T-helper 1 cell treated with Interleukin-12 subunit alpha and Interleukin-12 subunit beta and Interleukin-4 antibody, amounts not matched to agents 30 μg/mL and 1 μg/mL, for 36 hours (primary cell): ENCODE measurements at regions not wholly inside any gene's neighbourhood (a gene's known extent, or its start where the extent isn't known, plus 50 kb on each side); places are given as distances from the start of the nearest gene placed in this dataset.
"Not testable (repeated sequence)": the region's sequence is repeated elsewhere in the genome, so short reads cannot be mapped to it uniquely, and the experiment has no call there.

ENCODE experiments used
- H3K27ac Mint-ChIP-seq: one replicate; pipeline ENCODE4 v1.8.0; 2021; ENCODE audit warnings: mild to moderate bottlenecking, mixed read lengths
- H3K27me3 Mint-ChIP-seq: one replicate; pipeline ENCODE4 v1.8.0; 2021; ENCODE audit warnings: low read depth, mixed read lengths
- H3K36me3 Mint-ChIP-seq: one replicate; pipeline ENCODE4 v1.8.0; 2021; ENCODE audit warnings: low read depth, mixed read lengths
- H3K4me1 Mint-ChIP-seq: one replicate; pipeline ENCODE4 v1.8.0; 2021; ENCODE audit warnings: low read depth, mixed read lengths
- H3K4me3 Mint-ChIP-seq: one replicate; pipeline ENCODE4 v1.8.0; 2021; ENCODE audit warnings: mild to moderate bottlenecking, moderate library complexity, mixed read lengths
- H3K9me3 Mint-ChIP-seq: one replicate; pipeline ENCODE4 v1.8.0; 2021; ENCODE audit warnings: mixed read lengths

DNA sequence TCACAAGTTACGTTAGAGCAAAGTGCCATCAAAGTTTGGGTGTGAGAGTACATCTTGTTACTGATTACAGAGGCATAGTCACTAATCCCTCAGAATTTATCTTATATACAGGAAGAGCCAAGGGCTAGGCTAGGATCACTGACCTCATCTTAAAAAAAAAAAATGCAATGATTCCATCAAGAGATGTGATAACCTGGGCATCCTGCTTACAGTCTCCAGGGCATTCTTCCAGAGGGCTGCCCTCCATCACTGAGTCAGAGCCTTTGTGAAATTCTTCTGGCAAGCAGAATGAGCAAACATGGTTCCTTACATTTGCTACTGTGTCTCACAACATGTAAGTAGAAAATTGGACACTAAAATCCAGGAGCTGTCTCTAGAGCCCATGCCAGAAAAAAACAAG, 410.6 kb downstream of the ZFHX3 start:
- Mint-ChIP-seq H3K27ac (no peak overlapping the region), H3K4me3 (no peak overlapping the region), H3K27me3 (no peaks in the 10 kb centered on the region), H3K4me1 (no peaks in the 10 kb centered on the region), H3K36me3 (no peaks in the 10 kb centered on the region), H3K9me3 (peaks cover 16% of the 10 kb centered on the region)

DNA sequence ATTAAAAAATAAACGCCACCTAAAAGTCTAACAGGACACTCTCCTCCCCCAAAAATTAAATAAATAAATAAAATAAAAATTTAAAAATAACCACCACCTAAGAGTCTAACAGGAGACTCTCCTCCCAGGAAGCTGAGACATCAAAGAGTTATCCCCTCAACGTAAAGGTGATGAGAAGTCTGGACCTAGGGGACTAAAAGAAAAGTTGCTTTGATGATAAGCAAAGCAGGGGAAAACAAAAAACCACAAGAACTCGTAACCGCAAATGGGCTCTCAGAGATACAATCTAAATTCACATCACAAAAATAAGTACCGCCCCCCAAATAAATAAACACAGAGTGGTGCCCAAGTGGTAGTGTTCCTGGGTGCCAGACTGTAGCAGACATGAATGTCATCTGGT, 412.2 kb downstream of the ZFHX3 start:
- H3K4me3 Mint-ChIP-seq: no peak overlapping the region
- peaks cover 11% of the 10 kb centered on the region for H3K9me3 Mint-ChIP-seq
- H3K4me1 Mint-ChIP-seq: no peaks in the 10 kb centered on the region
- no peak overlapping the region for H3K27ac Mint-ChIP-seq
- H3K36me3 Mint-ChIP-seq: no peaks in the 10 kb centered on the region
- no peaks in the 10 kb centered on the region for H3K27me3 Mint-ChIP-seq

DNA sequence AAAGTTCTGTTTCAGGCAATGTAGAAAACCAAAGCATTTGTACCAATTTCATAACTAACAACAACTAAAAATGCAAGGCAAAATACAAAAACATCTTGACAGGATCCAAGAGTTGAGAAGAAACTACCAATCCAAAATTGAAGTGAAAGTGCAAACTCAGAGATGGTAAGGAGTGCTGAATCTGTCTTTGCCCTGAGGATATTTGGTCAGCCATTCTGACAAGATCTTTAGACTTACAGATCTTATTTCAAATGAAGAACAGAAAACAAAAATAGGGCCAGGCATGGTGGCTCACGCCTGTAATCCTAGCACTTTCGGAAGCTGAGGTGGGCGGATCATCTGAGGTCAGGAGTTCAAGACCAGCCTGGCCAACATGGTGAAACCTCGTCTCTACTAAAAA, 412.8 kb downstream of the ZFHX3 start:
- H3K9me3 Mint-ChIP-seq: peaks cover 11% of the 10 kb centered on the region
- H3K36me3 Mint-ChIP-seq: no peaks in the 10 kb centered on the region
- no peak overlapping the region for H3K4me3 Mint-ChIP-seq
- H3K27me3 Mint-ChIP-seq: no peaks in the 10 kb centered on the region
- no peaks in the 10 kb centered on the region for H3K4me1 Mint-ChIP-seq
- no peak overlapping the region for H3K27ac Mint-ChIP-seq

DNA sequence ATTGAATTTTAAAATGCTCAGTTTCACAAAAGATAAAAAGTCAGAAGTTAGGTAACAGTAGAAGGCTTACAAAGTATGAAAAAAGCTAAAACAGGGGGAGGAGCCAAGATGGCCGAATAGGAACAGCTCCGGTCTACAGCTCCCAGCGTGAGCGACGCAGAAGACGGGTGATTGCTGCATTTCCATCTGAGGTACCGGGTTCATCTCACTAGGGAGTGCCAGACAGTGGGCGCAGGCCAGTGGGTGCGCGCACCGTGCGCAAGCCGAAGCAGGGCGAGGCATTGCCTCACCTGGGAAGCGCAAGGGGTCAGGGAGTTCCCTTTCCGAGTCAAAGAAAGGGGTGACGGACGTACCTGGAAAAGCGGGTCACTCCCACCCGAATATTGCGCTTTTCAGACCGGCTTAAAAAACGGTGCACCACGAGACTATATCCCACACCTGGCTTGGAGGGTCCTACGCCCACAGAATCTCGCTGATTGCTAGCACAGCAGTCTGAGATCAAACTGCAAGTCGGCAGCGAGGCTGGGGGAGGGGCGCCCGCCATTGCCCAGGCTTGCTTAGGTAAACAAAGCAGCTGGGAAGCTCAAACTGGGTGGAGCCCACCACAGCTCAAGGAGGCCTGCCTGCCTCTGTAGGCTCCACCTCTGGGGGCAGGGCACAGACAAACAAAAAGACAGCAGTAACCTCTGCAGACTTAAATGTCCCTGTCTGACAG, 420.6 kb downstream of the ZFHX3 start:
- H3K27ac Mint-ChIP-seq, H3K27me3 Mint-ChIP-seq, H3K4me1 Mint-ChIP-seq, H3K36me3 Mint-ChIP-seq, H3K4me3 Mint-ChIP-seq: not testable (repeated sequence)
- peaks cover 10% of the 10 kb centered on the region for H3K9me3 Mint-ChIP-seq

DNA sequence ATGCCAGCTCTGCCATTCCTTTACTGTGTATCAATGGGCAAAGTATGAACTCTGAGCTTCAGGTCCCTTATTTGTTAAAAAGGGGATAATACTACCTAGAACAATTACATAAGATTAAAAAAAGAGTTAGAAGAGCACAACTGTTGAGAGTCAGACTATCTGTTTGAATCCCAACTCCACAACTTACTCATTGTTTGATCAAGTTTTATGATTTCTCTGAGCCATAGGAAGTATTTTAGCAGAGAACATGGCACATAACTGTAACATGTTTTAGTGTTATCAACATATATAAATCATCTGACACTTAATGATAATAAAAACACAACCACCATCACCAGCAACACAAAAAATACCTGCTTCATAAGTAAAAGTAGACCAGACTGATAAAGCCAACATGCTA, 421.3 kb downstream of the ZFHX3 start:
- H3K4me3 Mint-ChIP-seq: no peak overlapping the region
- H3K4me1 Mint-ChIP-seq: no peaks in the 10 kb centered on the region
- H3K27ac Mint-ChIP-seq: no peak overlapping the region
- no peaks in the 10 kb centered on the region for H3K27me3 Mint-ChIP-seq
- peaks cover 10% of the 10 kb centered on the region for H3K9me3 Mint-ChIP-seq
- no peaks in the 10 kb centered on the region for H3K36me3 Mint-ChIP-seq

DNA sequence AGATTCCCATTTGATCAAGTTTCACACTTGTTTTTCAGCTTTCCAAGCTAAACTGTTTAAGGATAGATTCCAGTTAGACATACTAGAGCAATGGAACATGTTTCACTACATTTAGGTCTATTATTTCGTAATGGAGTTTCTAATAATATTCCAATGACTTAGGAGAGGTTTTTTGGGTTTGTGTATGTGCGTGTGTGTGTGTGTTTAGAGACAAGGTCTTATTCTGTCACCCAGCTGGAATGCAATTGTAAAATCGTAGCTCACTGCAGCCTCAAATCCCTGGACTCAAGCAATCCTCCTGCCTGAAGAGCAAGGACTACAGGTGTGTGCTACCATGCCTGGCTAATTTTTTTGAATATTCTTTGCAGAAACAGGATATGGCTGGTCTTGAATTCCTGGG, 426.3 kb downstream of the ZFHX3 start:
- no peak overlapping the region for H3K27ac Mint-ChIP-seq
- no peaks in the 10 kb centered on the region for H3K36me3 Mint-ChIP-seq
- peaks cover 5% of the 10 kb centered on the region for H3K9me3 Mint-ChIP-seq
- H3K4me1 Mint-ChIP-seq: no peaks in the 10 kb centered on the region
- no peak overlapping the region for H3K4me3 Mint-ChIP-seq
- H3K27me3 Mint-ChIP-seq: no peaks in the 10 kb centered on the region

DNA sequence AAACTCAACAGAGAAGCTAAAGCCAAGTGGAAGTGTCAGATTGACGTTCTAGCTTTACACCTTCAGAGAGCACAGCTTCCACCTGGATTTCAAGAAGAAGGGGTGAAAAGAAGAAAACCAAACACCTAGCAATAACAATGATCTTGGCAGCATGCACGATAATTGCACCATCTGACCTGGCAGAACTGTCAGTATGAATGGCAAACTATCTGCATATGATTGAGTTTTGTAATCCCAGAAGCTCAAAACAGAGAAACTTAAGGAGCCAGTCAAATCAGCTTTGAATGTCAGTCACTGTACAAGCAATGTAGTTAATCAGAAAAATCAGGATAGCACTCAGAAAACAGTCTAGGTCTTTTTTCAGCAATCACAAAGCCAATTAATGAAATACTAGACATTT, 427.1 kb downstream of the ZFHX3 start:
- no peak overlapping the region for H3K4me3 Mint-ChIP-seq
- no peaks in the 10 kb centered on the region for H3K27me3 Mint-ChIP-seq
- peaks cover under 1% of the 10 kb centered on the region for H3K9me3 Mint-ChIP-seq
- no peaks in the 10 kb centered on the region for H3K36me3 Mint-ChIP-seq
- no peaks in the 10 kb centered on the region for H3K4me1 Mint-ChIP-seq
- H3K27ac Mint-ChIP-seq: no peak overlapping the region

DNA sequence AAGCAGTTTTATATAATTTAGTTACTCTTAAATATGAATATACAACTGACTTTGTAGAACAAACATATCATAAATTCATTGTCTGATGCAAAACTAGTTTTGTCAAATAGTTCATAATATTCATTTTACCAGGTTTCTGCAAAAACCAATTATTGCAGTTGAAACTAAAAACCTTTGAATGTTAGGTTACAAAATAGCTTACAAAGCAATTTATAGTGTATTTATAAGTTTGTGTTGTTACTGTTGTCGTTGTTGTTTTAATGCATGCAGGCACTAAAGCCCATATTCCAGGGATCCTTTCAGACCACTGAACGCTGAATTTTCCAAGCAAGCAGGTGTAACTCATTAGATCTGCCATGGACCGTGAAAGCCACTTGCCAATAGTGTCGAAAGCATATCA, 427.6 kb downstream of the ZFHX3 start:
- peaks cover 5% of the 10 kb centered on the region for H3K9me3 Mint-ChIP-seq
- H3K36me3 Mint-ChIP-seq: no peaks in the 10 kb centered on the region
- H3K4me3 Mint-ChIP-seq: no peak overlapping the region
- H3K27ac Mint-ChIP-seq: no peak overlapping the region
- H3K27me3 Mint-ChIP-seq: no peaks in the 10 kb centered on the region
- H3K4me1 Mint-ChIP-seq: no peaks in the 10 kb centered on the region

DNA sequence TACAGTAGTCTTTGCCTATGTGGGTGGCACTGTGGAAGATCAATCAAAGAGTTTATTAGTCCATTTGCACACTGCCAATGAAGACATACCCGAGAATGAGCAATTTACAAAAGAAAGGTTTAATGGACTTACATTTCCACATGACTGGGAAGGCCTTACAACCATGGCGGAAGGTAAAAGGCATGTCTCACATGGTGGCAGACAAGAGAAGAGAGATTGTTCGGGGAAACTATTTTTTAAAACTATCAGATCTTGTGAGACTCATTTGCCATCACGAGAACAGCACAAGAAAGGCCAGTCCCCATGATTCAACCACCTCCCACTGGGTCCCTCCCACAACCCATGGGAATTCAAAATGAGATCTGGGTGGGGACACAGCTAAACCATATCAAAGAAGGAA, 432.1 kb downstream of the ZFHX3 start:
- H3K9me3 Mint-ChIP-seq: peaks cover 5% of the 10 kb centered on the region
- H3K4me1 Mint-ChIP-seq: no peaks in the 10 kb centered on the region
- no peaks in the 10 kb centered on the region for H3K27me3 Mint-ChIP-seq
- H3K27ac Mint-ChIP-seq: no peak overlapping the region
- no peaks in the 10 kb centered on the region for H3K36me3 Mint-ChIP-seq
- H3K4me3 Mint-ChIP-seq: no peak overlapping the region

DNA sequence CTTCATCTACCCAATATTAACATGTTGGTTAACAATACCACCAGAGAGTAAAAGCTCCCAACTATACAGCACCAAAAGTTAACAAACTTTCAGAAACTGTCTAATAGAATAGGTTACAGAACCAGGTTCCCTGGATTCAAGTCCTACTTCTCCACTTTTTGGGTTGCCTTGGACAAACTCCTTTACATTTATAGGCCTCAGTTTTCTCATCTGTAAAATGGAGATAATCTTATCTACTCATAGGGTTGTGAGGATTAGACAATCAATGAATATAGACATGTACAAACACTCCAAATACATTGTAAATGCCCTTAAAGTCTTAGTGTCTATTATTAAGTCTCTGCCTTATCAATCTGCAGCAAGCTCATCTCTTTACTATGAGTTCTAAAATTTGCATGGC, 435.2 kb downstream of the ZFHX3 start:
- Mint-ChIP-seq H3K4me1 (no peaks in the 10 kb centered on the region), H3K9me3 (peaks cover 5% of the 10 kb centered on the region), H3K27ac (no peak overlapping the region), H3K27me3 (no peaks in the 10 kb centered on the region), H3K4me3 (no peak overlapping the region), H3K36me3 (no peaks in the 10 kb centered on the region)

DNA sequence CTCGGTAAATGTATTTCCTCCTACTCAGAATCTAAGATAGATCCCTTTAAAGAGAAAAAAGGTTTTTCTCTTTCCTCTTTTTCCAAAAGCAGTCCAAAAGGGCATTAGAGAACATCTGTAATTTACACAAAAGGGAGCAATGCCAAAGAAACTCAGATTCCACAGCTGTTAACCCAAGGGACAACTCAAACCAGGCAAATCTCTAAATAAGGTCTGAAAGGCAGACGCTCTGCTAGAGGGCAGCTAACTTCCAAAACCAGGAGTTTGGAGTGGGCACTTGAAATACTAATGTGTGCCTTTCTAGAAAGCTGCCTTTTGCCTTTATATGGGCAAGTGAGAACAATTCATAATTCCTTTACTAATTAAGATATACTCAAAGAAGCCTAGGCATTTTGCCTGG, 435.7 kb downstream of the ZFHX3 start:
- Mint-ChIP-seq H3K36me3 (no peaks in the 10 kb centered on the region), H3K4me3 (no peak overlapping the region), H3K27ac (no peak overlapping the region), H3K27me3 (no peaks in the 10 kb centered on the region), H3K4me1 (no peaks in the 10 kb centered on the region), H3K9me3 (peaks cover 5% of the 10 kb centered on the region)

DNA sequence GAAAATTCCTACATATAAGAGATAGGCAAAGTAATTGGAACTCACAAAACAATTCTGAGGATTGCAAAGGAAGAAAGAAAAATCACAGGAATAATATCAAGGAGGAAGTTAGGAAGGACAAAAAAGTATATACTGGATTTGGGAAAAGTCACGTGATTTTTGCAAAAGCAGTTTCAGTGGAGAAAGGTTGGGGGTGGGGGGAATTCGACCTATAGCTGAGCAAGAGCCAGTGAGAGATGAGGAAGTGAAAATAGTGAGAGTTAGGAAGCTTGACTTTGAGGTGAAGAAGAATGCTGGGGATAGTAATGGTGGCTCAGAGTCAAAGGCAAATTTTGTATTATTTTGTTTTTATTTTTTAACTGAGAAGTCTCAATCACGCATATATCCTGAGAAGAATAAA, 438.0 kb upstream of the PMFBP1 start:
- Mint-ChIP-seq H3K27ac (no peak overlapping the region), H3K4me3 (no peak overlapping the region), H3K4me1 (no peaks in the 10 kb centered on the region), H3K36me3 (no peaks in the 10 kb centered on the region), H3K9me3 (no peaks in the 10 kb centered on the region), H3K27me3 (no peaks in the 10 kb centered on the region)

DNA sequence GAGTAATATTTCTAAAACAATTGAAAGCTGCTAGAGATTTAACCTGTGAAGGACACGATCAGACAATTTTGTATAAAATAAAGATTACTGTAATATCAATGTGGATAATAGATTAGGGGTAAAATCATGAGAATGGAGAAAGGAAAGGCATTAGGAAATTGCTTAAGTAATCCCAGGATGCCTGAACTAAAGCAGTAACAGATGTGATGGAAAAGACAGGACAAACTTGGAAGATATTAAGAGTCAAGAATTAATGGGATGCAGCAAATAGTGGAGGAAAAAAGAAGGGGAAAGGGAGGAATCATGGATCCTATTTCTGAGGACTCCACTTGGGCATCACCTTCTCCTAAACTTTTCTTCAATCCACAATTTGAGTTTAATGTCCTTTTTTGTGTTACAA, 437.1 kb upstream of the PMFBP1 start:
- Mint-ChIP-seq H3K4me1 (no peaks in the 10 kb centered on the region), H3K36me3 (no peaks in the 10 kb centered on the region)

DNA sequence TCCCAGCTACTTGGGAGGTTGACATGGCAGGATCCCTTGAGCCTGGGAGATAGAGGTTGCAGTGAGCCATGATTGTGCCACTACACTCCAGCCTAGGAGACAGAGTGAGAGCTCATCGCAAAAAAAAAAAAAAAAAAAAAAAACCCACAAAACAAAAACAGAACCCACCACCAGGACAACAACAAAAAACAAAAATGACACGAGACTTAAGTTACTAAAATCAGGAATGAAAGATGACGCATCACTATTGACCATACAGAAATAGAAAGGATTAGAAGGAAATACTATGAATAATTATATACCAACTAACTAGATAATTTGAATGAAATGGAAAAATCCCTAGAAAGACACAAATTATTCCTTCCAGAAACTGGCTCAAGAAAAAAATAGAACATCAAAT, 432.4 kb upstream of the PMFBP1 start:
- Mint-ChIP-seq H3K9me3 (no peaks in the 10 kb centered on the region), H3K27ac (no peak overlapping the region), H3K36me3 (no peaks in the 10 kb centered on the region), H3K4me3 (no peak overlapping the region), H3K27me3 (no peaks in the 10 kb centered on the region), H3K4me1 (no peaks in the 10 kb centered on the region)

More for the DNA sequence above, 437.1 kb upstream of the PMFBP1 start:
- Mint-ChIP-seq H3K4me3 (no peak overlapping the region), H3K9me3 (no peaks in the 10 kb centered on the region), H3K27ac (no peak overlapping the region), H3K27me3 (no peaks in the 10 kb centered on the region)

DNA sequence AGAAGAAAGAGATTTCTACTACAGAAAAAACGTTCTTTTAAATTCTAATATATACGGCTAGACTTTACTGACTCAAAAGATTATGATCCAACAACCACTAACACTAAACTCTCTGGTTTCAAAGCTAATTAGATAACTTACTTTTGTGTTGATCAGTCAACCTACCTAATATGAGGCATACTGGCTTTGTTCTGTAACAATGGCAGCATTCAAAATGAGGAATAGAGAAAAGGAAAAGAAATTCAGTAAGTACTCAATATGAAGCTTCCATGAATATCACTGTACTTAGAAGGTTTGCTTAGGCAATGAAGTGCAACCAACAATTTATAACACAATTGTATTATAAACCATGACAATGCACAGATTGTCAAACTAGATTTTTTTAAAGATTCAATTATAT, 430.5 kb upstream of the PMFBP1 start:
- no peaks in the 10 kb centered on the region for H3K4me1 Mint-ChIP-seq
- H3K27ac Mint-ChIP-seq: no peak overlapping the region
- H3K36me3 Mint-ChIP-seq: no peaks in the 10 kb centered on the region
- H3K4me3 Mint-ChIP-seq: no peak overlapping the region
- no peaks in the 10 kb centered on the region for H3K9me3 Mint-ChIP-seq
- no peaks in the 10 kb centered on the region for H3K27me3 Mint-ChIP-seq

DNA sequence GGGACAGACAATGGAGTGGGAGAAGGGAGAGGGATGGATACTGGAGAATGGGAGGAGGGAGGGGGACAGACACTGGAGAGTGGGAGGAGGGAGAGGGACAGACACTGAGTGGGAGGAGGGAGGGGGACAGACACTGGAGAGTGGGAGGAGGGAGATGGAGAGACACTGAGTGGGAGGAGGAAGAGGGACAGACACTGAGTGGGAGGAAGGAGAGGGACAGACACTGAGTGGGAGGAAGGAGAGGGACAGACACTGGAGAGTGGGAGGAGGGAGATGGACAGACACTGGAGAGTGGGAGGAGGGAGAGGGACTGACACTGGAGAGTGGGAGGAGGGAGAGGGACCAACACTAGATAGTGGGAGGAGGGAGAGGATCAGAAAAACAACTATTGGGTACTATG, 426.7 kb upstream of the PMFBP1 start:
- Mint-ChIP-seq H3K4me3 (no peak overlapping the region), H3K9me3 (no peaks in the 10 kb centered on the region), H3K27me3 (no peaks in the 10 kb centered on the region), H3K4me1 (no peaks in the 10 kb centered on the region), H3K36me3 (no peaks in the 10 kb centered on the region), H3K27ac (no peak overlapping the region)
